Activated CD8-positive, alpha-beta memory T cell treated with anti-CD3 and anti-CD28 coated beads, Interleukin-2, amount 50 U/mL, for 4 hours (primary cell): ENCODE measurements at regions not wholly inside any gene's neighbourhood (a gene's known extent, or its start where the extent isn't known, plus 50 kb on each side); places are given as distances from the start of the nearest gene placed in this dataset.
"Not testable (repeated sequence)": the region's sequence is repeated elsewhere in the genome, so short reads cannot be mapped to it uniquely, and the experiment has no call there.

Experiments
- DNase-seq: peaks from one replicate; pipeline ENCODE4 v3.0.0-alpha.2; 2020

DNA sequence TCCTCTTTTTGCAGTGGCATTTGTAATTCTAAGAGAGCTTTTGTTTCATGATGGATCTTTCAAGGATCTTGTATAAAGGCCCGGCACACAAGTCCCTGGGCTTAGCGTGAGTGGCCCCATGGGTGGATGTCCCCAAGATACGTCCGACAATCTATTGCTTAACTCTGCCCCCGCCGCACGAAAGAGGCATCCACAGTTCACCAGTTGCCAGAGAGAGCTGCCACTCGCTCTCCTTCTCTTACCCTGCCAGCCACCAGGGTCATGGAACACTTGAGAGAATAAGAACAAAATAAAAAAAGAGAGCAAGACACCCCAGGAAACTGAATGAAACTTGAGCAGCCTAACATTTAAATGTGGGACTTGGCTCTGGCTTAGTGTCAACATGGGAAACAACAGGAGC, 92.3 kb downstream of the CTAGE1 start:
- DNase-seq: no peak

DNA sequence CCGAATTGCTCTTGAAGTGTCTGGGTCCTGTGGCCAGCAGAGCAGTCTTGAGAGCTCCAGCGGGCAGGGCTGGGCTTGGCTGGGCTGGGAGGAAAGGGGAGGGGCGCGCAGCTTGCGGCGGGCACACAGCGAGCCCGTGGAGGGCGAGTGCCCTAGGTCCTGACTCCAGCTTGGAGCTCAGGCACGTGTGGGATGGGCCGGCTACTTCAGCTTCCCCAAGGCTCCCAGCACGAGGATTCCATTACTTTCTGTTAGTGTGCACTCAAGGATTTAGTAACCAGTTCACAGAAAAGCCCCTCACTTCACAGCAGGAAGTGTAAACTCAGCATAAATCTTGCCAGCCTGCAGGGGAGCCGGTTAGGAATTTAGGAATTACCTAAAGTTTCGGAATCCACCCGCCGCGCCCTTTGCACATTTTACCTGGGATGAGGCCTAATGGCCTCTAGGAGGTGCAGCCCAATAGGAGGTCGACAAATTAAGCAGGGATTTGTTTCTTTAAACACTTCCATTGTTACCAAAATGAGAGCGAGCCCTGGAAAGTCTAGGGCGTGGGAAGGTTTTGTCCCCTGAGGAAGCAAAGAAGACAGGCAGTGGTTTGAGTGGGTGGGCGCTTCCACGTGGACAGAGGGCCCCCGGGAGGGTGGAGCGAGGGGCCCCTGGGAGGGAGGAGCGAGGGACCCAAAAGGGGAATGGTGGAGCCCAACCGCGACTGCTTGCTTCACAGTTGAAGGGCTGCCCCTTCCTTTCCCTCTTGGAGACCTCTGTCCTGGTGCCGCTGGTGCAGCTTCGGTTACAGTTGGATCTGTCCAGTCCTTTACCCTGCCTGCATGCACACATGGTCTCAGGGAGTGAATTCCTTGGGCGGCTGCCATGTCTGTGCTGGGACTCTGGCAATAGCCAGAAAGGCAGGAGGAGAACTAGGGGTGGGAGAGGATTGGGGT, 93.3 kb downstream of the CTAGE1 start:
- no peak for DNase-seq

DNA sequence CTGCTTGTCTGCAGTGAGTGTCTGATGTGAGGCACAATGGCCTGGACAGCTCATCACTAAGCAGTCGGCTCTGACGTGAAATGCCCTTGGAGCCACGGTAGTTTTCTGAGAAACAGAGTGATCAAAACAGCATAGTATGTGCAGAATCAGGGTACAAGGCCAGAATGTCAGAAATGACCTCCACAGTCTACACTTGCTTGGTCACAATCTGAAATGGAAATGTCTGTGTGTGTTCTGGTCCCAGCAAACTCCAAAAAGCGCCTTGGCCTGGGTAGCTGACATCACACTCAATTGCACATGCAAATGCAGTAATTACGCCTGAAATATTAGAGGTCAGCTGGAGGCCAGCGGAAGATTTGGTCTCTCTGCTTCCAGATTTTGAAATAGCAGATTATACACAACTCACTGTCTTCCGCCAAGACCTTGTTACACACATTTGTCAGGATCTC, 95.4 kb downstream of the CTAGE1 start:
- no peak for DNase-seq

DNA sequence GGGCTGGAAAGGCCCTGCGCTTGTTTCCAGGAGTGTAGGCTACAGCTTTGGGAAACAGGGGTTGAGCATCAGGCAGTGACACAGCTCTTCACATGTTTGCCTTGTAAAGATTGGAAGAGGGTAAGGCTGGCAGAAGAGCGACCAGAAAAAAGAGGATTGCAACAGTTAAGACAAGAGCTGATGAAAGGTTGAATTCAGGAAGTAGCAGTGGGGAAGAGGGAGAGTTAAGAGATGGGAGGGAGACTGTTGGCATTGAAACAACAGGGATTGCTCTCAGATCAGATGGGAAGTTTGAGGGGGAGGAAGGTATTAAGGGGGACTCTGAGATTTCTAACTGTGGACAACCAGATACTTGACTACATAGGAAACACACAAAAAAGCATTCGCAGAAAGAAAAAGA, 96.9 kb downstream of the CTAGE1 start:
- DNase-seq: no peak

DNA sequence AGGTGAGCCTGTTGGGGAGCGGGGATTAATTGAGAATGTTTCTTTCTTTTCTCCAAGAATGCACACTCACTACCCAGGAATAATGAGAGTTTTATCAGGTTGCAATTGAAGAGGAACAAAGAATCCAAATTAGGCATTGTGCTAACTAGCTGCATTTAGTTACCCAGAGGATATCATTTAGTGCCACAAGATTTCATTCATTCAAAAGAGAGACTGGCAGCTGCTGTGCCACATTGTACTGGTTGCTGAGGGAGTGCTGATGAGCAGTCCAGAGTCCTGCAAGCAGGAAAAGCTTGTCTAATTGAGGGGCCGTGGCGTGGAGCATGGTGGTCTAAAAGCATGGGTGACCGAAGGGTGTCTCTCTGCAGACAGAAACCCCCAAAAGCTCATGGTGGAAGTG, 97.6 kb downstream of the CTAGE1 start:
- no peak for DNase-seq

DNA sequence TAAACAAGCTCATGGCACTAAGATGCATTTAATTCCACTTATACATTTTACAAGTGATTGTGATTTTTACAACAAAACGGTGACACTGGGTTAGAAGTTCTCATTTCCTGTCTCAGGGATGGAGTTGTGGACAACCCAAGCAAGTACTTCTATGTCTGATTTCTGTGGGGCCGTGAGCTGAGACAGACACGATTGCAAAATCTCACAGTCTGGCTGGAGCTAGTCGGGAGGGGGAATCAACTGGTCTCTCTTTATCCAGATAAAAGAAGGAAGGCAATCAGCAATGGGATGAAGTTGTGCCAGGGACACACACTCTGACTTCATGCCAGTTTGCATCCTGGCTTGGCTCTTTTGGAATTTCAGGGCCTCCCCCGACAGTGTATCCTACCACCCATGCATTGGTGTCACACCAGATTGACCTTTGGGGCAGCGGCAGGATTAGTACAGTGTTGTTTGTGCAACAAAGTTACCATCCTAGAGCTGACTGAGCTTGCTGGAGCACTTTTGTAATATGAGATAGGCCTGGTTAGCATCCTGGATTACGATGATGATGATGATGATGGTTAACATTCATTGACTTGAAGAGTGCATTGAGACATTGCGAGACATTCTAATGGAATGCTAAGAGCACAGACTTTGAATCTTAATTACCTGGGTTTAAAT, 98.8 kb downstream of the CTAGE1 start:
- no peak for DNase-seq

DNA sequence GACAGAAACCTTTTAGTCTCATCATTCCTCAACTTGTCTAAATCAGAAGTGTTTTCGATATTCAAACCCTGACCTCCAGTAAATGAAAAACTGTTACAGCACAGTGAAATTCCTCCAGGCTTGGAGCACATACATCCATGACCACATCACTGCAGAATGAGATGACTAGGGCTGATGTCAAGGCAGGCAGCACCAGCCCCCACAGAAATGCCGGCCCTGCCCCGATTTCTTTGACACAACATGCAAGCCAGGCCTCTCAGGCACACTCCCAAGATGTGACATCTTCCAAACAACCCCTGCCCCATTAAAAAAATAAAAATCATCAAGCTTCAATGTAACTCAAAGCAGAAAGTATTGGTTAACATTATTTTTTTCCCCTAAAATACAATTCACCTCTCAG, 103.3 kb downstream of the CTAGE1 start:
- DNase-seq: no peak

DNA sequence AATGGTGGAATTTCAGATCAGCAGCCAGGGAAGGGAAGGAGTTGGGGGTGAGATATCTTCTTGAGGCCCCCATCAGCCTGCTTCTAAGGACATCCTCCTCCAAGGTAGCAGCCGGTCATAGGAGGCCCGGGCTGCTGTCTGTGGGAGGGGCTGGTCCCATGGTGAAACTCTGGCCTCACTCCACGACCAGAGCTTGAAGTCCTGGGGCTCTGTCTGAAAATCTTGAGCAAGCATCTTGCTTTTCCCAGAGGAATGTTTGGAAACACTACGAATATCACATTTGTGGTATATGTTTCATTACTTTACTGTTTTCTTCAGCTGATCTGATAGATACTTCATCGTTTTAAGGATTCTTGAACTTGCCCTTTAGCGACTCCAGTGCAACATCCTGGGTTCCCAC, 103.7 kb downstream of the CTAGE1 start:
- DNase-seq: no peak

DNA sequence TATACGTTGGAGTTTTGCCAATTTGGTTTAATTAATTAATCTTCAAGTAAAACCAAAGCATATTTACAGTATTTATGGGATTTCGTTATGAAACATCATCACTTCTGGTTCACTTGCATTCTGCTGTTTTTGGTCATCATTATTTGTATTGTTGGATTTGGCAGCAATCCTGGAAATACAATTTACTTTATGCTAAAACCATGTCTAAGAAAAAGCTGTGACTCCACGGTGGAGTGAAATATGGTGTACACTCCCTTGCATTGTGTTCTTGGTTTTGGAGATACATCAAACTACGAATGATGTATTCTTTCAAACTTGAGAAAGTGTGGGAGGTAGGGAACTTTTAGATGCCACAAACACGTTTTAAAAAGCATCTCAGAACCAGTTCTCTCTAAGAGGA, 106.4 kb downstream of the CTAGE1 start:
- DNase-seq: no peak

DNA sequence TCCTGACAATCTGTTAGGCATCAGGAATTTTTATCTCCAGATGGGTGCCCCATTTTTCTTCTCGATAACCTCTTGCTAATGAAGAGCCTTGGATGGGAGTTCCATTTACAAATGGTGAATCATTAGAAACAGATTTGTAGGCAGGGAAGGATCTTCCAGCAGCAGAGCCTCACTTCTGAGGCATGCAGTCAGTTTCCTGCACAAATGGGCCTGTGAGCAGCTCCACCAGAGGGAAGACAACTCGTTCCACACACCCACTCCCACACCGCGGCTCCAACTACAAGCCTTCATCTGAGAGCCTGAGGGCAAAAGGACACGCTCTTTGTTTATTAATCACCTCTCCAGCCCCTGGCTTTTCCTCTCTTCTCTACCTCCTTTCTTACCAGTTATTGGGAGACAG, 108.5 kb downstream of the CTAGE1 start:
- no peak for DNase-seq

DNA sequence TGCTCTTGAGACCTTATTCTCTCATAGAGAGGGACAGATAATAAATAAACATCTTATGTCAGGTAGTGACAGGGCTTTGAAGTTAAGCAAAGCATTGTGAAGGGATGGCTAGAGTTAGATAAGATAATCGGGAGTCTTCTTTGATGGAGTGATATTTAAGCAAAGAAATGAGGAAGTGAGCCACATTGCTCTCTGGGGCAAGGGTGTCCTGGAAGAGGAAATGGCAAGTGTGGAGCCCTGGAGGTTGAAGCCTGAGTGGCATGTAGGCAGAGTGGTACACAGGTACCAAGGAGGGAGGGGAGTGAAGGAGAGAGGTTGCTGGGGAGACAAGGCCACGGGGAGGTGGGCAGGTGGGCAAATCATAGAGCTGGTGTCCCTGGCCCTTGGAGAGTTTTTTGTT, 110.2 kb downstream of the CTAGE1 start:
- DNase-seq: no peak

DNA sequence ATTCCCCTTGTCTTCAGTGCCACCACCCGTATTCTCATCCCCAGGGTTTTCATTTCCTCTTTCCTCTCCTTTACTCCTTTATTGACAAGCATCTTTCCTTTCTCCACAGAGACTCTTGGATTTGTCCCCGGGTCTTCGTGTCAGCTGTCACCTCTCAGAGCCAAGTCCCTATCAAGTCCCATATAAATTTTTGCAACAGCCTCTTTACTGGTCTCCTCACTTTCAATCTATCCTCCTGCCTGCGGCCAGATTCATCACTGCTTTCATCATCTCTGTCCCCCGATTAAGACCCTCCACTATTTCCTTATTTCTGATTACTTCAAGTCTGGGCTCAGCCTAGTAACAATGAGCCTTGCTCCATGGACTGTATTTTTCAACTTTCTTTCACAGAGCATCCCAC, 113.8 kb downstream of the CTAGE1 start:
- no peak for DNase-seq

DNA sequence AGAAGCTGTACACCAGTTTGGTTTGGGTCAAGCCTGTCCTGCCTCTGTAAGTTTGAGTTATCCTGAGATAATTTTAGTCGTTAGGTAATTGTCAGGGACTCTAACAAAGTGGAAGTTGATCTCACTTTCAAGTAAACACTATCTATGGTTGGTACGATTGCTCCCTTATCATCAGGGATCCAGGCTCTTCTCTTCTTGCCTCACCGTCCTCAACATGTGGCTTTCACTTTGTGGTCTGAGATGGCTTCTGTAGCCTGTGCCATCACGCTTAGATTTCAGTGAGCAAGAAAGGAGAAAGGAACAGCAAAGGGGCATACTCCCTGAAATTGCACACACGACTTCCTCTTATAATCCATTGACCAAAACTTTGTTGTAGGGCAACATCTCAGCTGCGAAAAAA, 115.6 kb downstream of the CTAGE1 start:
- DNase-seq: no peak

DNA sequence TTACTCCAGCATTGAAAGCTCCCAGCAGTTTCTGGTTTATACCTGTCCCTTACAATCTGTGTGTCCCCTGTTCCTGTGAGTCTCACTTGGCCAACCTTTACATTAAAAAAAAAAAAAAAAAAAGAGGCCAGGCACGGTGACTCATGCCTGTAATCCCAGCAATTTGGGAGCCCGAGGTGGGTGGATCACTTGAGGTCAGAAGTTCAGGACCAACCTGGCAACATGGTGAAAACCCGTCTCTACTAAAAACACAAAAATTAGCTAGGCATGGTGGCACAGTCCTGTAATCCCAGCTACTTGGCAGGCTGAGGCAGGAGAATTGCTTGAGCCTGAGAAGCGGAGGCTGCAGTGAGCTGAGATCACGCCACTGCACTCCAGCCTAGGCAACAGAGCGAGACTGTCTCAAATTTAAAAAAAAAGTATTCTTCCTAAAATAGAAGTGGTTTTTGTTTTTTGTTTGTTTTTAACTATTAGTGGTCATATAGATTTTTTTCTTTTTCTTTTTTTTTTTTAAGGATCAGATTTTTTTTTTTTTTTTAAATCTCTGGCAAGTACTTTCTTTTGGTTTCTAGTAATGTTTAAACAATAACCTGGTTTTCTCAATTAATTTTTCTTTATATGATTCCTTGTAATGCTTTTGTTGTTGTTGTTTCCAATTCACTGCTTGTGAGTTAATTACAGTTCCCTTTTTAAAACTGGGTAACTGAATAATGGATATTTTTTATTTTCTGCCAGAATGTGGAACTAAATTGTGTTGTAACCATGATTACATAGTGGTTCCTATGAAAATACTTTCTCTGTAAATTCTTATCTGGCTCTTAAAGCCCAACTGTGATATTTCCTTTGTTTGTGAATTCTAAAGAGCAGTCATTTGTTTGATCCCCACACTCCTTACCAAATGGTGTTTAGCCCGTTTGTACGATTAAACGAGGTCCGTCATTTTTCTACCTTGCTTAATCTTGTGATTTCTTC, 116.8 kb downstream of the CTAGE1 start:
- no peak for DNase-seq

DNA sequence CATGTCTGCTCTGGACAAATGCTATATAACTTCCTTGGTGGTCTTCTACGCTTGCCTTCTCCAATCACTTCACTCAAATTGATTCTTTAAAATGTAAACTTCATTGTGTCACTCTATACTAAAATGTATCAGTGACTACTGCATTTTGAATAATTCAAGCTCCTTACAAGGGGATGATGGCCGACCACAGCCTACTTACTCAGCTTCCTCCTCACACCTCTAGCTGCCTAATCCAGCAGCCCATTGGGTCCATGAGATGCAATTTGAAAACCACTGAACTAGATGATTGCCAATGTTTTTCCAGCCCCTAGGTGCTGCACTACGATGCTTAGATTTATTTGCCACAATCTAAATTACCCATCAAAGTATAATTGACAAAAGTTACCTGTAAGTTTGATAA, 120.7 kb downstream of the CTAGE1 start:
- no peak for DNase-seq

DNA sequence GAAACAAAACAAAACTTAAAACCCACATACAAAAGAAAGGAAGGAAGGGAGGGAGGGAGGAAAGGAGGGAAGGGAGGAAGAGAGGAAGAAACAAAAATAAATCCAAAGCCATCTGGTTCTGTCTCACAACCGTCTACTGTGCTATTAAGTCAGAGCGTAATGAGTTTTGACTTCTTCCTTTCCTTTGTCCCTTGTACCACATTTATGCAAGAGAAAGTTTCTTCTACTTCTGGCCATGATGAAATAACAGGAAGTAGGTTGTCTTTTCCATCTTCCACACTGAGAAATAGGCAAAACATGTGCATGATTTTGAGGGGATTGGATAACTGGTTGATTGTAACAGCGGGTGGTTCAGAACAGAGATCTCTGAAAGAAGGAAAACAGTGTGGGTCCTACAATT, 121.4 kb downstream of the CTAGE1 start:
- DNase-seq: no peak

DNA sequence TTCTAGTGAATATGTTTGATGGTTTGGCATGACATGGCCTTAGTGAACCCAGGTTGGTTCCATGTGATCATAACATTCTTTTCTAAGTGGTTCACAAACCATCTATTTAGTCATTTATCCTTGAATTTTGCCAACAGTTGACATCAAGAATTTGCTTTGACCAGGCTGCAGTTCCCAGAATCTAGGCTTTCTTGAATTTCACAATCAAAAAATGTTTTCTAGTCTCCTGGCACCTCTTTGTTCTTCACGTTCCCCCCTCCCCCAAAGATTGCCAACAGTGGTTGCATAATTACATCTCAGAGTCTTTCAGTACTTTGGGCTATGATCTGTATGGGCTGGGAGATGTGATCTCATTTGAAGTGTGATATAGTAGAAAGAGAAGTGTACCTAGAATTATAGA, 124.0 kb downstream of the GATA6 start:
- no peak for DNase-seq

DNA sequence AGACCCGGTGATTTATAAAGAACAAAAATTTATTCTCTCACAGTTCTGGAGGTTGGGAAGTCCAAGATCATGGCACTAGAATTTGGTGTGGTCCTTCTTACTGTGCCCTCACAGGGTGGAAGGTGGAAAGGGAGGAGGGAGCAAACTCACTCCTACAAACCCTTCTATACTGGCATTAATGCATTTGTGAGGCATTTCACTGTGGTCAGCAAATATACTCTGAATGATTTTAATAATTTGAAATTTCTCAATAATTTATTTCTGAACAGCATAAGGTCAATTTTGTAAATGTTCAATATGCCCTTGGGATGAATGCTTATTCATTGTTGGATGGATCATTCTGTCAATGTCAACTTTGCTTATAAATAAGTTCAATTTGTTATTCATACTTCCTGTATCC, 120.6 kb downstream of the GATA6 start:
- no peak for DNase-seq

DNA sequence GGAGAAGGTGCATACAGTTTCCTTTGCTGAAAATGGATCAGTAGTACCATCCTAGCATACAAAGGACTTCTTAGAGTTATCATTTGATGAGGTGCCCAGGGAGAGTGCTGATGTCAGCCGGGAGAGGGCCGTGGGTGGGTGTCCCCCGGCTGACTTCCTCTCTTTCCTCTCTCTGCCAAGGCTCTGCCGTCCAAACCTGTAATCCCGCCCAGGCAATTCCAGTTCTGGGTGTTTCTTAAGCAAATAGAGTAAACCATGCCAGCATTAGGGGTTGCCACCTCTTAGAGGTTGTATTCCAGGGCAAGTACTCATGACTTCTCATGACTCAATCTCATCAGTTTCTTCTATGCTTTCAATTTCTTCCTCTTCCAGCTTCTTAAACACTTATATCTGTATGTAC, 117.2 kb downstream of the GATA6 start:
- no peak for DNase-seq

DNA sequence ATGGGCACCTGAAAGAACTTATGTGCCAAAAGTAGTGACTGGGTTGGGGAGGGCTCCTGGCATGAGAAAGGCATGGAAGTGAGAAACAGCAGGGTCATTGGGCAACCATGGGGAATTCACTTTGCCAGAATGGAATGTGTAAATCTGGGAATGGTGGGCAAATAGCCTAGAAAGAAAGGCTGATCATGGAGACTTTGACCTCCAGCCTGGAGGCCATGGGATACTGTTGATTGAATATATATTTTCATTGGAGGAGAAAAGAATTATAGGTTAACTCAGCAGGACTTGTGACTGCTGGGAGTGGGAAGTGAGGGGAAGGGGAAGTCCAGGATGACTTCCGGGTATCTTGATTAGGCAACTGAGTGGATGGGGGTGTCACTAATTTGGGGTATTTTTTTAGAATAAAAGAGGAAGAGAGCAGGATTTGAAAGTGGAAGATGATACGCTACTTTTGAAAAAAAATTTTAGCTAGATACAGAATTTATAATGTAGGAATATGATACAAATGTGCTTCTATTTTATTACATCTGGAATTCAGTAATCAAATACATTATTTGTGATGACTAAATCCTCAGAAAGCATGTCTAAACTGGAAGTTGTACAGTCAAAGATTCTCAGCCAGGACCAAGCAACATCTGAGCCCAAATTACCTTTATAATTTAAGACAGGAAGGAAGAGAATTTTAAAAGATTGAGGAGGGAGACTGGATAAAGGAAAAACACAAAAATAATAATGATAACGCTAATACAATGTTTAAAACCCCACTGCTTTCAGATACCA, 116.2 kb downstream of the GATA6 start:
- no peak for DNase-seq

DNA sequence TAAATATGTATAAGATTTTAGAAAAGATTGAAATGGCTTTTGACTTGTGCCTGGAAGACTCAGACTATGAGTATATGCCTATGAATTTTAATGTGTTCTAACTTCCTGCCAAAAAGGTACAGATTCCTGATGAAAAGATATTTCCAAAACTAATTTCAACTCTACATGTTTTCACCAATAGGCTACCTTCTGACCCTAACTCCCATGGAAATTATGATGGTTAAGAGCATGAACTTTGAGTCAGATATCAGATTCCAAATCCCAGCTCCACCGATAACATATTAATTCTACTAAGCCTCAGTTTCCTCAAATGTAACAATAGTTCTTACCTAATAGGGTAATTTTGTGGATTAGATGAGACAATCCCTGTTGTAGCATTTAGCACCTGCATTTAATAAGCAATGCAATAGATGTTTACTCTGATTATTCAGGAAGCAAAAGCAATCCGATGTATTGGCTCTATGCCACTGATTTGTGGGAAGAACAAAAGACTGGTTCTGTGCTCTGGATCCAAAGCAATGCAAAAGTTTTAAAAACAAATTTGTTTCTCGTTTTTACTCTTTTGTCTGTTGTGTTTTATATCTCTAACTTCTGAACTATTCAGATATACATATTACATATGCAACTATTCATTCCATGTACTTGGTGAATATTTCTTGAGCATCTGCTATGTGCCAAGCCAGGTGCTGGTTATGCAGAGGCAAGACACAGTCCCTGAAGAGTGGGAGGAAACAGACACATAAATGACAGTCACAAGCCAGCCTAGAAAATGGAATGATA, 115.4 kb downstream of the GATA6 start:
- DNase-seq: no peak

DNA sequence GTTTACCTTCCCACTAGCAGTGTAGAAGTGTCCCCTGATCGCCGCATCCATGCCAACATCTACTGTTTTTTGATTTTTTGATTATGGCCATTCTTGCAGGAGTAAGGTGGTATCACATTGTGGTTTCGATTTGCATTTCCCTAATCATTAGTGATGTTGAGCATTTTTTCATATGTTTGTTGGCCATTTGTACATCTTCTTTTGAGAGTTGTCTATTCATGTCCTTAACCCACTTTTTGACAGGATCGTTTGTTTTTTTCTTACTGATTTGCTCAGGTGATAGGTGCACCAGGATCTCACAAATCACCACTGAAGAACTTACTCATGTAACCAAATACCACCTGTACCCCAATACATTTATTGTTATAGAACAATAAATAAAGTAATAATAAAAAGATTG, 114.5 kb downstream of the GATA6 start:
- DNase-seq: not testable (repeated sequence)
